Activated T-helper 1 cell treated with anti-CD3 and anti-CD28 coated beads, Interleukin-12 subunit alpha, Interleukin-12 subunit beta, Interleukin-2, Interleukin-4 antibody, amounts not matched to agents 30 ng/mL and 10 ng/mL and 1 ng/mL, durations not matched to agents 14 hours and 24 hours and 36 hours (primary cell): ENCODE measurements at regions not wholly inside any gene's neighbourhood (a gene's known extent, or its start where the extent isn't known, plus 50 kb on each side); places are given as distances from the start of the nearest gene placed in this dataset.

Source experiments
- DNase-seq: peaks from one replicate; pipeline ENCODE4 v3.0.0; 2021; ENCODE audit warnings: low spot score
- H3K27ac Mint-ChIP-seq: one replicate; pipeline ENCODE4 v1.8.0; 2021; ENCODE audit warnings: mild to moderate bottlenecking, mixed read lengths
- H3K27me3 Mint-ChIP-seq: one replicate; pipeline ENCODE4 v1.8.0; 2022; ENCODE audit warnings: mild to moderate bottlenecking, moderate library complexity, mixed read lengths; ENCODE audit not compliant: insufficient read depth
- H3K36me3 Mint-ChIP-seq: one replicate; pipeline ENCODE4 v1.8.0; 2021; ENCODE audit warnings: low read depth, mixed read lengths
- H3K4me1 Mint-ChIP-seq: one replicate; pipeline ENCODE4 v1.8.0; 2021; ENCODE audit warnings: low read depth, mixed read lengths
- H3K4me3 Mint-ChIP-seq: one replicate; pipeline ENCODE4 v1.8.0; 2021; ENCODE audit warnings: mild to moderate bottlenecking, moderate library complexity, mixed read lengths
- H3K9me3 Mint-ChIP-seq: one replicate; pipeline ENCODE4 v1.8.0; 2021; ENCODE audit warnings: mixed read lengths
- intact Hi-C: fragments of 100-400 bp; cut with micrococcal nuclease; formaldehyde crosslinking; loops from one replicate; pipeline ENCODE4 v1.15.1; 2024

- Mint-ChIP-seq H3K9me3 (no peaks in the 10 kb centered on the region), H3K4me3 (no peak overlapping the region), H3K4me1 (no peaks in the 10 kb centered on the region), H3K27ac (no peak overlapping the region), H3K36me3 (no peaks in the 10 kb centered on the region), H3K27me3 (no peaks in the 10 kb centered on the region)
- intact Hi-C loops: no loop called here
- DNase-seq: no peak
Measured at GRCh38 chr5:6899221-6899620, 186.0 kb downstream of the TENT4A start.

GRCh38 chr5:6900247-6901227, 187.3 kb downstream of the TENT4A start:
- Mint-ChIP-seq H3K9me3 (no peaks in the 10 kb centered on the region), H3K27ac (no peak overlapping the region), H3K4me1 (no peaks in the 10 kb centered on the region), H3K36me3 (no peaks in the 10 kb centered on the region), H3K27me3 (no peaks in the 10 kb centered on the region), H3K4me3 (no peak overlapping the region)
- DNase-seq: no peak
- intact Hi-C loops: no loop called here

- H3K27me3 Mint-ChIP-seq: peaks cover 2% of the 10 kb centered on the region
- H3K27ac Mint-ChIP-seq: no peak overlapping the region
- H3K4me1 Mint-ChIP-seq: no peaks in the 10 kb centered on the region
- H3K4me3 Mint-ChIP-seq: no peak overlapping the region
- no peaks in the 10 kb centered on the region for H3K9me3 Mint-ChIP-seq
- no peaks in the 10 kb centered on the region for H3K36me3 Mint-ChIP-seq
- intact Hi-C loops: no loop called here
- DNase-seq: no peak
Measured at GRCh38 chr5:6902094-6902493, 188.9 kb downstream of the TENT4A start.

GRCh38 chr5:6902597-6902996, 189.4 kb downstream of the TENT4A start:
- H3K4me3 Mint-ChIP-seq: no peak overlapping the region
- no peaks in the 10 kb centered on the region for H3K36me3 Mint-ChIP-seq
- H3K27ac Mint-ChIP-seq: no peak overlapping the region
- intact Hi-C loops: no loop called here
- H3K4me1 Mint-ChIP-seq: no peaks in the 10 kb centered on the region
- H3K27me3 Mint-ChIP-seq: peaks cover 2% of the 10 kb centered on the region
- DNase-seq: no peak
- H3K9me3 Mint-ChIP-seq: no peaks in the 10 kb centered on the region

GRCh38 chr5:6903934-6904333, 190.7 kb downstream of the TENT4A start:
- Mint-ChIP-seq H3K27me3 (peaks cover 2% of the 10 kb centered on the region), H3K4me1 (no peaks in the 10 kb centered on the region), H3K27ac (no peak overlapping the region), H3K9me3 (no peaks in the 10 kb centered on the region), H3K36me3 (no peaks in the 10 kb centered on the region), H3K4me3 (no peak overlapping the region)
- no peak for DNase-seq
- intact Hi-C loops: no loop called here

GRCh38 chr5:6904860-6905259, 191.6 kb downstream of the TENT4A start:
- no peak overlapping the region for H3K27ac Mint-ChIP-seq
- H3K4me3 Mint-ChIP-seq: no peak overlapping the region
- no peaks in the 10 kb centered on the region for H3K9me3 Mint-ChIP-seq
- H3K36me3 Mint-ChIP-seq: no peaks in the 10 kb centered on the region
- peaks cover 2% of the 10 kb centered on the region for H3K27me3 Mint-ChIP-seq
- no peak for DNase-seq
- no peaks in the 10 kb centered on the region for H3K4me1 Mint-ChIP-seq
- intact Hi-C loops: no loop called here

GRCh38 chr5:6905423-6905822, 192.2 kb downstream of the TENT4A start:
- H3K4me1 Mint-ChIP-seq: no peaks in the 10 kb centered on the region
- H3K4me3 Mint-ChIP-seq: no peak overlapping the region
- H3K27me3 Mint-ChIP-seq: peaks cover 2% of the 10 kb centered on the region
- no peaks in the 10 kb centered on the region for H3K36me3 Mint-ChIP-seq
- intact Hi-C loops: no loop called here
- DNase-seq: no peak
- no peak overlapping the region for H3K27ac Mint-ChIP-seq
- no peaks in the 10 kb centered on the region for H3K9me3 Mint-ChIP-seq

GRCh38 chr5:6905883-6906282, 192.7 kb downstream of the TENT4A start:
- Mint-ChIP-seq H3K4me3 (no peak overlapping the region), H3K4me1 (no peaks in the 10 kb centered on the region), H3K9me3 (no peaks in the 10 kb centered on the region), H3K27ac (no peak overlapping the region), H3K27me3 (peaks cover 2% of the 10 kb centered on the region), H3K36me3 (no peaks in the 10 kb centered on the region)
- intact Hi-C loops: no loop called here
- DNase-seq: no peak

- Mint-ChIP-seq H3K9me3 (no peaks in the 10 kb centered on the region), H3K4me3 (no peak overlapping the region), H3K27me3 (peaks cover 2% of the 10 kb centered on the region), H3K27ac (no peak overlapping the region), H3K4me1 (no peaks in the 10 kb centered on the region), H3K36me3 (no peaks in the 10 kb centered on the region)
- DNase-seq: no peak
- intact Hi-C loops: no loop called here
Measured at GRCh38 chr5:6907320-6907918, 194.2 kb downstream of the TENT4A start.

GRCh38 chr5:6909901-6910300, 196.7 kb downstream of the TENT4A start:
- DNase-seq: no peak
- Mint-ChIP-seq H3K4me3 (no peak overlapping the region), H3K27ac (no peak overlapping the region), H3K36me3 (no peaks in the 10 kb centered on the region), H3K9me3 (no peaks in the 10 kb centered on the region), H3K27me3 (peaks cover 2% of the 10 kb centered on the region), H3K4me1 (no peaks in the 10 kb centered on the region)
- intact Hi-C loops: no loop called here

- DNase-seq: no peak
- no peak overlapping the region for H3K4me3 Mint-ChIP-seq
- intact Hi-C loops: no loop called here
- H3K27me3 Mint-ChIP-seq: peaks cover 5% of the 10 kb centered on the region
- no peaks in the 10 kb centered on the region for H3K4me1 Mint-ChIP-seq
- no peak overlapping the region for H3K27ac Mint-ChIP-seq
- no peaks in the 10 kb centered on the region for H3K36me3 Mint-ChIP-seq
- no peaks in the 10 kb centered on the region for H3K9me3 Mint-ChIP-seq
Measured at GRCh38 chr5:6910950-6911349, 197.7 kb downstream of the TENT4A start.

GRCh38 chr5:6914347-6914746, 201.1 kb downstream of the TENT4A start:
- DNase-seq: no peak
- Mint-ChIP-seq H3K27me3 (peaks cover 3% of the 10 kb centered on the region), H3K4me1 (no peaks in the 10 kb centered on the region), H3K27ac (no peak overlapping the region), H3K4me3 (no peak overlapping the region), H3K9me3 (no peaks in the 10 kb centered on the region), H3K36me3 (no peaks in the 10 kb centered on the region)
- intact Hi-C loops: no loop called here

GRCh38 chr5:6915574-6915973, 202.3 kb downstream of the TENT4A start:
- no peaks in the 10 kb centered on the region for H3K36me3 Mint-ChIP-seq
- H3K27ac Mint-ChIP-seq: no peak overlapping the region
- peaks cover 3% of the 10 kb centered on the region for H3K27me3 Mint-ChIP-seq
- H3K4me1 Mint-ChIP-seq: no peaks in the 10 kb centered on the region
- DNase-seq: no peak
- H3K4me3 Mint-ChIP-seq: no peak overlapping the region
- no peaks in the 10 kb centered on the region for H3K9me3 Mint-ChIP-seq
- intact Hi-C loops: no loop called here
